ENCODE measurements at regions not wholly inside any gene's neighbourhood (a gene's known extent, or its start where the extent isn't known, plus 50 kb on each side); places are given as distances from the start of the nearest gene placed in this dataset.
"Not testable (repeated sequence)": the region's sequence is repeated elsewhere in the genome, so short reads cannot be mapped to it uniquely, and the experiment has no call there.

DNA sequence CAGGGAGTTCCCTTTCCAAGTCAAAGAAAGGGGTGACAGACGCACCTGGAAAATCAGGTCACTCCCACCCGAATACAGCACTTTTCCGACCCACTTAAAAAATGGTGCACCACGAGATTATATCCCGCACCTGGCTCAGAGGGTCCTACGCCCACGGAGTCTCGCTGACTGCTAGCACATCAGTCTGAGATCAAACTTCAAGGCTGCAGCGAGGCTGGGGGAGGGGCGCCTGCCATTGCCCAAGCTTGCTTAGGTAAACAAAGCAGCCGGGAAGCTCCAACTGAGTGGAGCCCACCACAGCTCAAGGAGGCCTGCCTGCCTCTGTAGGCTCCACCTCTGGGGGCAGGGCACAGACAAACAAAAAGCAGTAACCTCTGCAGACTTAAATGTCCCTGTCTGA is 277.8 kb upstream of the ARHGAP42 start:
- DNase-seq; H3K36me3 Mint-ChIP-seq (ENCODE audit: unreplicated experiment); H3K27ac Mint-ChIP-seq (ENCODE audit: unreplicated experiment); H3K4me3 Mint-ChIP-seq (ENCODE audit: unreplicated experiment); H3K4me1 Mint-ChIP-seq (ENCODE audit: low read depth, unreplicated experiment); H3K9me3 Mint-ChIP-seq (ENCODE audit: unreplicated experiment); H3K27me3 Mint-ChIP-seq (ENCODE audit: unreplicated experiment): not testable (repeated sequence)

DNA sequence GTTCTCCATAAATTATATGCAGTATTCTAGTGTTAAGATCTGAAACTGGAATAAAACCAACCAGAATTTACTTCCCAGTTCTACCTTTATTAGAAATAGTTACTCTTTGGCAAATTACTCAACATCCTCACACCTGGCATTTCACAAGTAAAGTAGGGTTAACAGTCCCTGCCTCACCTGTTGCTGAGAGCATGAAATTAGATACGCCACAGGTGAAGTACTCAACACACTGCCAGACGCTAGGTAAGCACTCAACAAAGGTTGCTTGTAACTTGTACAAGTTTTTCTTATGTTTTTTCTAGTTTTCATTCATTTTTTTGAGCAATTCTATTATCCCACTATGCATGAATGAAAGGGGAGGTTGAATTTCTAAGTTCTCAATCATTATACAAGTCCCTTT is 267.6 kb upstream of the ARHGAP42 start:
- H3K4me1 Mint-ChIP-seq (ENCODE audit: low read depth, unreplicated experiment): no peaks in the 10 kb centered on the region
- no peaks in the 10 kb centered on the region for H3K36me3 Mint-ChIP-seq (ENCODE audit: unreplicated experiment)
- H3K4me3 Mint-ChIP-seq (ENCODE audit: unreplicated experiment): no peak overlapping the region
- TF ChIP-seq, protein P1, sequence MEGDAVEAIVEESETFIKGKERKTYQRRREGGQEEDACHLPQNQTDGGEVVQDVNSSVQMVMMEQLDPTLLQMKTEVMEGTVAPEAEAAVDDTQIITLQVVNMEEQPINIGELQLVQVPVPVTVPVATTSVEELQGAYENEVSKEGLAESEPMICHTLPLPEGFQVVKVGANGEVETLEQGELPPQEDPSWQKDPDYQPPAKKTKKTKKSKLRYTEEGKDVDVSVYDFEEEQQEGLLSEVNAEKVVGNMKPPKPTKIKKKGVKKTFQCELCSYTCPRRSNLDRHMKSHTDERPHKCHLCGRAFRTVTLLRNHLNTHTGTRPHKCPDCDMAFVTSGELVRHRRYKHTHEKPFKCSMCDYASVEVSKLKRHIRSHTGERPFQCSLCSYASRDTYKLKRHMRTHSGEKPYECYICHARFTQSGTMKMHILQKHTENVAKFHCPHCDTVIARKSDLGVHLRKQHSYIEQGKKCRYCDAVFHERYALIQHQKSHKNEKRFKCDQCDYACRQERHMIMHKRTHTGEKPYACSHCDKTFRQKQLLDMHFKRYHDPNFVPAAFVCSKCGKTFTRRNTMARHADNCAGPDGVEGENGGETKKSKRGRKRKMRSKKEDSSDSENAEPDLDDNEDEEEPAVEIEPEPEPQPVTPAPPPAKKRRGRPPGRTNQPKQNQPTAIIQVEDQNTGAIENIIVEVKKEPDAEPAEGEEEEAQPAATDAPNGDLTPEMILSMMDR (IDR thresholded peaks at IDR 0.05; ENCODE audit: partially characterized antibody, unreplicated experiment): no peak
- DNase-seq: no peak
- H3K27ac Mint-ChIP-seq (ENCODE audit: unreplicated experiment): no peak overlapping the region
- H3K27me3 Mint-ChIP-seq (ENCODE audit: unreplicated experiment): no peaks in the 10 kb centered on the region
- peaks cover 7% of the 10 kb centered on the region for H3K9me3 Mint-ChIP-seq (ENCODE audit: unreplicated experiment)

DNA sequence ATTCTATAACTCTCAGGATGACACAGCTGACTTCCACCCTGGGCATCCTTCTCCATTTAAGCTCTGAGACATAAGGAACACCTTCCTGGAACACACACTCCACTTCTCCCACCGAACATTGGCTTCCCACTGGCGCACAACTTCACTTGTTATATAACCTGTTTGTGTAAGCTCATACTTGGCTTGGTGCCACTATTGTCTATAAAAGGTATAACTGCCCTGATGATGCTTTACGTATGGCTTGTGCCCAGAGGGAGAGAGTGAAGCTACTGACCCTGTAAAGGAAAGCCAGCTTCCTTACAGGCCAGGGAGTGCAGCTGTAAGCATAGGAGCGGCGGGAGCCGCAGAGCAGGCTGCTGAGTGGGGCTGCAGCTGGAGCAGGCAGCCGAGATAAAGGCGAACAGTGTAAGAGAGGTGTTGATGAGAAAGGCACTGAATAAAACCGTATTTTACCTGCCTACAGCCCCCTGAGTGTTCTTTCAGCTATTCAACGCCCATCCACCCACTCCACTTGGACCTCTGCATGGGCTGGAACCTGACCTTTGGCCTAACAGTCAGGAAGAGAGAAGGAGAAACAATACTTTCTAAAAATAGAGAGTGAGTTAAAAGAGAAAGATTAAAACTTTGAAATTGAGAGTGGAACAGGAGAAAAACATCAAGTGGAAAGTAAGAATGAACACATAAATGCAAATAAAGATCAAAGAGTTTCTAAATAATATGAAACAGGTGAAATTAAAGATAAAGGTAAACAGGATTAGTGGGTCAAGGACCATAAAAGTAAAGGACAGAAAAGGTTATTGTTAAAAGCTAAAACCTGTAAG is 252.1 kb upstream of the ARHGAP42 start:
- Mint-ChIP-seq H3K4me1 (ENCODE audit: low read depth, unreplicated experiment) (no peaks in the 10 kb centered on the region), H3K9me3 (ENCODE audit: unreplicated experiment) (no peaks in the 10 kb centered on the region), H3K4me3 (ENCODE audit: unreplicated experiment) (no peak overlapping the region), H3K27me3 (ENCODE audit: unreplicated experiment) (no peaks in the 10 kb centered on the region), H3K36me3 (ENCODE audit: unreplicated experiment) (no peaks in the 10 kb centered on the region), H3K27ac (ENCODE audit: unreplicated experiment) (no peak overlapping the region)
- no peak for DNase-seq
- TF ChIP-seq, protein P1 (IDR thresholded peaks at IDR 0.05; ENCODE audit: partially characterized antibody, unreplicated experiment): no peak

DNA sequence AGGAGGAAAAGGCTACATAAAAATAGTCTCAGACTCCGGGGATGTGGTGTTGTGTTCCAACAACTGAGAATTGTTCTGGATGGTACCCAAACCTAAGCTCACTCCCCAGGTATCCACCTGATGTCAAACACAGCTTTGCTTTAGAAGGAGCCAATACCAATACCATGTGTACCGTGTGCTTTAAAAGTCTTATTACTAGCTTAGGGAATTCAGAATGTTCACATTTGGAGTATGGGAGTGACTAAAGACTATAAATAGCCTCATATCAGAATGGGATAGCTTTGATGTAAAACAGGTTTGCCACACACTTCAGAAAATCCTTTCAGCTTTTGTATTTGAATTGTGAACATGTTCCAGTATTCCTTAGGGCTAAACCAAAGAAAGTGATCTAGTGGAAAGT is 248.7 kb upstream of the ARHGAP42 start:
- no peaks in the 10 kb centered on the region for H3K4me1 Mint-ChIP-seq (ENCODE audit: low read depth, unreplicated experiment)
- no peak overlapping the region for H3K27ac Mint-ChIP-seq (ENCODE audit: unreplicated experiment)
- no peaks in the 10 kb centered on the region for H3K9me3 Mint-ChIP-seq (ENCODE audit: unreplicated experiment)
- H3K4me3 Mint-ChIP-seq (ENCODE audit: unreplicated experiment): no peak overlapping the region
- TF ChIP-seq, protein P1 (IDR thresholded peaks at IDR 0.05; ENCODE audit: partially characterized antibody, unreplicated experiment): no peak
- no peaks in the 10 kb centered on the region for H3K27me3 Mint-ChIP-seq (ENCODE audit: unreplicated experiment)
- no peaks in the 10 kb centered on the region for H3K36me3 Mint-ChIP-seq (ENCODE audit: unreplicated experiment)
- no peak for DNase-seq

DNA sequence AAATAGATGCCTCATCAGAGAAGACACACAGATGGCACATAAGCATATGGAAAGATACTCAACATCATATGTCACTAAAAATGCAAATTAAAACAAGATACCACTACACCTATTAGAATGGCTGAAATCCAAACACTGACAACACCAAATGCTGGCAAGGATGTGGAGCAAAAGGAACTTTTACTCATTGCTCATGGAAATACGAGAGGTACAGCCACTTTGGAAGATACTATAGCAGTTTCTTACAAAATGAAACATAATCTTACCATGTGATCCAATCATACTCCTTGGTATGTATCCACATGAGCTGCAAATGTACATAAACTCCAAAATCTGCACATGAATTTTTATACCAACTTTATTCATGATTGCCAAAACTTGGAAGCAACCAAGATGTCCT is 246.0 kb upstream of the ARHGAP42 start:
- Mint-ChIP-seq H3K4me1 (ENCODE audit: low read depth, unreplicated experiment) (no peaks in the 10 kb centered on the region), H3K27me3 (ENCODE audit: unreplicated experiment) (no peaks in the 10 kb centered on the region), H3K9me3 (ENCODE audit: unreplicated experiment) (no peaks in the 10 kb centered on the region), H3K27ac (ENCODE audit: unreplicated experiment) (no peak overlapping the region), H3K36me3 (ENCODE audit: unreplicated experiment) (no peaks in the 10 kb centered on the region), H3K4me3 (ENCODE audit: unreplicated experiment) (no peak overlapping the region)
- TF ChIP-seq, protein P1 (IDR thresholded peaks at IDR 0.05; ENCODE audit: partially characterized antibody, unreplicated experiment): no peak
- DNase-seq: no peak

All from glutamatergic neuron (in vitro differentiated cells).